ENCODE measurements at regions not wholly inside any gene's neighbourhood (a gene's known extent, or its start where the extent isn't known, plus 50 kb on each side); places are given as distances from the start of the nearest gene placed in this dataset.

DNA sequence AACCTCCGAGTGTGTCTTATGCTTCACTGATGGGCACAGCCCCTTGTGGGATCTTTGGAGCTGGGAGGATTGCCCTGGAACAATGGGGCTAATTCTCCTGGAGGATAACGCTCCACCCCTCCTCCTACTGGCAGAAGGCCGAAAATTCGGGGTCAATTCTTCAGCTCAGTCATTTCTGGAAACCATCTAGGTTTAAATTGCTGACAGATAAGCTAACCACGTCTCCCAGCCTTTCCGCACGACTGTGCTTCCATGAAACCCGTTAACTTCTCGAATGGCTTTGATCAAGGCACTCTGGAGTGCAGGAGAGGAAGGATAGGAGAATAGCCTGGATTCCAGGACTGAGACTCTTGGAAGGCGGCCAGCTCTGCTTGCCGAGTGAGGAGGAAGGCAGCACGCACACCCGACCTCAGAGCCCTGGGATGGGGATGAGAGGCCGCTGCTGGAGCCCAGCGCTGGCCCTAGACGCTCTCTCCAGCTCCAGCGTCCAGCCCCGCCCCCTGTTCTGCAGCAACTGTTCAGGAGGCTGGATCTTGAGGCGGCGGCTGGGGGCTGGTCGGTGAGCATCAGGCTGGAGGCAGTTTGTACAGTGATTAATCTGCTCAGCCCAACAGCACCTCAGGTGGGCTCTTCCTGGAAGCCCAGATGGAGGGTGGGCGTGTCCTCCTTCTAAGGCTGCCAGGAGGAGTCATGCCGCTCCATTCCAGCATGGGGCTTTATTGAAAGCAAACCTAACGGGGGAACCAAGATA, 176.7 kb upstream of the NCAM1 start:
- 0 out of 2 replicates have a peak, but pooled peaks cover 9% of the 10 kb centered on the region for H3K9me3 Mint-ChIP-seq
- peaks cover 7% of the 10 kb centered on the region for H3K27me3 Mint-ChIP-seq (ENCODE audit: low read depth)
- H3K4me3 Mint-ChIP-seq = no peak overlapping the region
- POLR2A ChIA-PET = no interaction called here
- H3K36me3 Mint-ChIP-seq = no peaks in the 10 kb centered on the region
- H3K4me1 Mint-ChIP-seq = peaks cover 29% of the 10 kb centered on the region
- TF ChIP-seq TP53 (CRISPR knock-in tag; IDR thresholded peaks at IDR 0.05) = no peak
- CTCF ChIA-PET = interaction anchor here (0.6 to 3.2 kb wide), 18 partner anchors 10 to 1457 kb away, joined by 3 to 31 read pairs (median 4); no protein-coding TSS in a partner anchor
- peak; percentile 61 for ATAC-seq
- H3K27ac Mint-ChIP-seq = no peak overlapping the region
- no peak for DNase-seq (ENCODE audit: low spot score)

- no peak overlapping the region for H3K27ac Mint-ChIP-seq
- ChIA-PET CTCF (interaction anchor here (0.8 to 3.2 kb wide), 6 partner anchors 10 to 1457 kb away, joined by 3 to 31 read pairs (median 4); no protein-coding TSS in a partner anchor), POLR2A (no interaction called here)
- peaks cover 29% of the 10 kb centered on the region for H3K4me1 Mint-ChIP-seq
- 0 out of 2 replicates have a peak, but pooled peaks cover 7% of the 10 kb centered on the region for H3K9me3 Mint-ChIP-seq
- no peaks in the 10 kb centered on the region for H3K36me3 Mint-ChIP-seq
- H3K27me3 Mint-ChIP-seq (ENCODE audit: low read depth) = peaks cover 7% of the 10 kb centered on the region
- DNase-seq (ENCODE audit: low spot score) (no peak), ATAC-seq (peak; percentile 34)
- H3K4me3 Mint-ChIP-seq = no peak overlapping the region
- TF ChIP-seq HMGXB4 (CRISPR knock-in tag; IDR thresholded peaks at IDR 0.05) = no peak
- TF ChIP-seq, protein P1, sequence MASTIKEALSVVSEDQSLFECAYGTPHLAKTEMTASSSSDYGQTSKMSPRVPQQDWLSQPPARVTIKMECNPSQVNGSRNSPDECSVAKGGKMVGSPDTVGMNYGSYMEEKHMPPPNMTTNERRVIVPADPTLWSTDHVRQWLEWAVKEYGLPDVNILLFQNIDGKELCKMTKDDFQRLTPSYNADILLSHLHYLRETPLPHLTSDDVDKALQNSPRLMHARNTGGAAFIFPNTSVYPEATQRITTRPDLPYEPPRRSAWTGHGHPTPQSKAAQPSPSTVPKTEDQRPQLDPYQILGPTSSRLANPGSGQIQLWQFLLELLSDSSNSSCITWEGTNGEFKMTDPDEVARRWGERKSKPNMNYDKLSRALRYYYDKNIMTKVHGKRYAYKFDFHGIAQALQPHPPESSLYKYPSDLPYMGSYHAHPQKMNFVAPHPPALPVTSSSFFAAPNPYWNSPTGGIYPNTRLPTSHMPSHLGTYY (CRISPR knock-in tag; IDR thresholded peaks at IDR 0.05) = no peak
- no peak for TF ChIP-seq ZNF512 (CRISPR knock-in tag; IDR thresholded peaks at IDR 0.05; ENCODE audit: borderline replicate concordance)
- no peak for TF ChIP-seq RELA (CRISPR knock-in tag; IDR thresholded peaks at IDR 0.05; ENCODE audit: borderline replicate concordance)
- no peak for TF ChIP-seq IRF1 (CRISPR knock-in tag; IDR thresholded peaks at IDR 0.05)
- TF ChIP-seq, protein P2, sequence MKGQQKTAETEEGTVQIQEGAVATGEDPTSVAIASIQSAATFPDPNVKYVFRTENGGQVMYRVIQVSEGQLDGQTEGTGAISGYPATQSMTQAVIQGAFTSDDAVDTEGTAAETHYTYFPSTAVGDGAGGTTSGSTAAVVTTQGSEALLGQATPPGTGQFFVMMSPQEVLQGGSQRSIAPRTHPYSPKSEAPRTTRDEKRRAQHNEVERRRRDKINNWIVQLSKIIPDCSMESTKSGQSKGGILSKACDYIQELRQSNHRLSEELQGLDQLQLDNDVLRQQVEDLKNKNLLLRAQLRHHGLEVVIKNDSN (CRISPR knock-in tag; IDR thresholded peaks at IDR 0.05) = no peak
- no peak for TF ChIP-seq FOXJ3 (CRISPR knock-in tag; IDR thresholded peaks at IDR 0.05; ENCODE audit: borderline replicate concordance)
- no peak for TF ChIP-seq FOXP4 (CRISPR knock-in tag; IDR thresholded peaks at IDR 0.05)
- no peak for TF ChIP-seq ZNF121 (CRISPR knock-in tag; IDR thresholded peaks at IDR 0.05)
- TF ChIP-seq, protein P3, sequence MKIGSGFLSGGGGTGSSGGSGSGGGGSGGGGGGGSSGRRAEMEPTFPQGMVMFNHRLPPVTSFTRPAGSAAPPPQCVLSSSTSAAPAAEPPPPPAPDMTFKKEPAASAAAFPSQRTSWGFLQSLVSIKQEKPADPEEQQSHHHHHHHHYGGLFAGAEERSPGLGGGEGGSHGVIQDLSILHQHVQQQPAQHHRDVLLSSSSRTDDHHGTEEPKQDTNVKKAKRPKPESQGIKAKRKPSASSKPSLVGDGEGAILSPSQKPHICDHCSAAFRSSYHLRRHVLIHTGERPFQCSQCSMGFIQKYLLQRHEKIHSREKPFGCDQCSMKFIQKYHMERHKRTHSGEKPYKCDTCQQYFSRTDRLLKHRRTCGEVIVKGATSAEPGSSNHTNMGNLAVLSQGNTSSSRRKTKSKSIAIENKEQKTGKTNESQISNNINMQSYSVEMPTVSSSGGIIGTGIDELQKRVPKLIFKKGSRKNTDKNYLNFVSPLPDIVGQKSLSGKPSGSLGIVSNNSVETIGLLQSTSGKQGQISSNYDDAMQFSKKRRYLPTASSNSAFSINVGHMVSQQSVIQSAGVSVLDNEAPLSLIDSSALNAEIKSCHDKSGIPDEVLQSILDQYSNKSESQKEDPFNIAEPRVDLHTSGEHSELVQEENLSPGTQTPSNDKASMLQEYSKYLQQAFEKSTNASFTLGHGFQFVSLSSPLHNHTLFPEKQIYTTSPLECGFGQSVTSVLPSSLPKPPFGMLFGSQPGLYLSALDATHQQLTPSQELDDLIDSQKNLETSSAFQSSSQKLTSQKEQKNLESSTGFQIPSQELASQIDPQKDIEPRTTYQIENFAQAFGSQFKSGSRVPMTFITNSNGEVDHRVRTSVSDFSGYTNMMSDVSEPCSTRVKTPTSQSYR (CRISPR knock-in tag; IDR thresholded peaks at IDR 0.05) = no peak
- no peak for TF ChIP-seq GABPB1 (CRISPR knock-in tag; IDR thresholded peaks at IDR 0.05)
- TF ChIP-seq, protein P4, sequence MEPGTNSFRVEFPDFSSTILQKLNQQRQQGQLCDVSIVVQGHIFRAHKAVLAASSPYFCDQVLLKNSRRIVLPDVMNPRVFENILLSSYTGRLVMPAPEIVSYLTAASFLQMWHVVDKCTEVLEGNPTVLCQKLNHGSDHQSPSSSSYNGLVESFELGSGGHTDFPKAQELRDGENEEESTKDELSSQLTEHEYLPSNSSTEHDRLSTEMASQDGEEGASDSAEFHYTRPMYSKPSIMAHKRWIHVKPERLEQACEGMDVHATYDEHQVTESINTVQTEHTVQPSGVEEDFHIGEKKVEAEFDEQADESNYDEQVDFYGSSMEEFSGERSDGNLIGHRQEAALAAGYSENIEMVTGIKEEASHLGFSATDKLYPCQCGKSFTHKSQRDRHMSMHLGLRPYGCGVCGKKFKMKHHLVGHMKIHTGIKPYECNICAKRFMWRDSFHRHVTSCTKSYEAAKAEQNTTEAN (CRISPR knock-in tag; IDR thresholded peaks at IDR 0.05) = no peak
- TF ChIP-seq, protein P5, sequence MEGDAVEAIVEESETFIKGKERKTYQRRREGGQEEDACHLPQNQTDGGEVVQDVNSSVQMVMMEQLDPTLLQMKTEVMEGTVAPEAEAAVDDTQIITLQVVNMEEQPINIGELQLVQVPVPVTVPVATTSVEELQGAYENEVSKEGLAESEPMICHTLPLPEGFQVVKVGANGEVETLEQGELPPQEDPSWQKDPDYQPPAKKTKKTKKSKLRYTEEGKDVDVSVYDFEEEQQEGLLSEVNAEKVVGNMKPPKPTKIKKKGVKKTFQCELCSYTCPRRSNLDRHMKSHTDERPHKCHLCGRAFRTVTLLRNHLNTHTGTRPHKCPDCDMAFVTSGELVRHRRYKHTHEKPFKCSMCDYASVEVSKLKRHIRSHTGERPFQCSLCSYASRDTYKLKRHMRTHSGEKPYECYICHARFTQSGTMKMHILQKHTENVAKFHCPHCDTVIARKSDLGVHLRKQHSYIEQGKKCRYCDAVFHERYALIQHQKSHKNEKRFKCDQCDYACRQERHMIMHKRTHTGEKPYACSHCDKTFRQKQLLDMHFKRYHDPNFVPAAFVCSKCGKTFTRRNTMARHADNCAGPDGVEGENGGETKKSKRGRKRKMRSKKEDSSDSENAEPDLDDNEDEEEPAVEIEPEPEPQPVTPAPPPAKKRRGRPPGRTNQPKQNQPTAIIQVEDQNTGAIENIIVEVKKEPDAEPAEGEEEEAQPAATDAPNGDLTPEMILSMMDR (IDR thresholded peaks at IDR 0.05) = no peak
These were observed 176.1 kb upstream of the NCAM1 start for GRCh38 chr11:112785149-112785548.

All from WTC11 (cell line).